Small intestine (tissue), 7 donors: ENCODE measurements at regions not wholly inside any gene's neighbourhood (a gene's known extent, or its start where the extent isn't known, plus 50 kb on each side); places are given as distances from the start of the nearest gene placed in this dataset.
"Not testable (repeated sequence)": the region's sequence is repeated elsewhere in the genome, so short reads cannot be mapped to it uniquely, and the experiment has no call there.

Experiments
- DNase-seq, 2 donors: peaks; one replicate each; pipeline versions ENCODE4 v3.0.0 to v3.0.0-alpha.2; 2013
- FAIRE-seq: peaks from 2 replicates; lab custom pipeline; 2012; peaks lifted over from hg19 to GRCh38; lab: Jason Lieb, UNC
- H3K27ac ChIP-seq, 3 donors: one replicate each; pipeline ENCODE4 v1.5.1; 2013; ENCODE audit warnings: low read length in 2 of 3, mild to moderate bottlenecking in 2 of 3, control low read depth in 1 of 3, inconsistent platforms in 1 of 3, low read depth in 1 of 3, moderate library complexity in 1 of 3
- H3K27me3 ChIP-seq, 3 donors: one replicate each; pipeline ENCODE4 v1.6.1; 2013; ENCODE audit warnings: low read length in 3 of 3, inconsistent platforms in 1 of 3; ENCODE audit not compliant: control insufficient read depth in 3 of 3, insufficient read depth in 3 of 3
- H3K36me3 ChIP-seq, 3 donors: one replicate each; pipeline ENCODE4 v1.6.1; 2013; ENCODE audit warnings: low read length in 3 of 3, inconsistent platforms in 1 of 3, low read depth in 1 of 3, mild to moderate bottlenecking in 1 of 3, moderate library complexity in 1 of 3; ENCODE audit not compliant: control insufficient read depth in 3 of 3, insufficient read depth in 2 of 3
- H3K4me1 ChIP-seq, 3 donors: one replicate each; pipeline ENCODE4 v1.6.1; 2013; ENCODE audit warnings: low read length in 2 of 3, inconsistent platforms in 1 of 3, low read depth in 1 of 3, mild to moderate bottlenecking in 1 of 3, moderate library complexity in 1 of 3; ENCODE audit not compliant: control insufficient read depth in 3 of 3, insufficient read depth in 2 of 3
- H3K4me3 ChIP-seq, 3 donors: one replicate each; pipeline ENCODE4 v1.5.1; 2013; ENCODE audit warnings: low read length in 3 of 3, control low read depth in 1 of 3, inconsistent platforms in 1 of 3, low read depth in 1 of 3, mild to moderate bottlenecking in 1 of 3, moderate library complexity in 1 of 3
- H3K9me3 ChIP-seq, 2 donors: one replicate each; pipeline ENCODE4 v1.6.1; 2013; ENCODE audit warnings: low read depth in 1 of 2, low read length in 1 of 2; ENCODE audit not compliant: control insufficient read depth in 2 of 2, insufficient read depth in 1 of 2
- WGBS, 3 donors: extraction: QIAGEN DNeasy Blood & Tissue Kit; methylation state at CpG; one replicate each; pipeline ENCODE4 v1.1.7; 2013; 5-methylcytosine and 5-hydroxymethylcytosine counted together
- donor health status: healthy with polysubstance abuse.
- donor health status: control.
- donor health status: control.
- donor health status: Bipolar disorder and iron deficiency.
- donor health status: healthy.

DNA sequence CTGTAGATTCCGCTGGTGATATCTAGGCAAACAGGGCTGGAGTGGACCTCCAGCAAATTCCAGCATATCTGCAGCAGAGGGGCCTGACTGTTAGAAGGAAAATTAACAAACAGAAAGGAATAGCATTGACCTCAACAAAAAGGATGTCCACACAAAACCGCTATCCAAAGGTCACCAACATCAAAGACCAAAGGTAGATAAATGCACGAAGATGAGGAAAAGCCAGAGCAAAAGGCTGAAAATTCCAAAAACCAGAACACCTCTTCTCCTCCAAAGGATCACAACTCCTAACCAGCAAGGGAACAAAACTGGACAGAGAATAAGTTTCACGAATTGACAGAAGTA is 134.8 kb upstream of the HS3ST4 start:
- not testable (repeated sequence) for H3K27me3 ChIP-seq, FAIRE-seq, H3K27ac ChIP-seq, DNase-seq, H3K4me1 ChIP-seq, H3K4me3 ChIP-seq, H3K9me3 ChIP-seq, H3K36me3 ChIP-seq
- 69 to 83% (median 72%) methylated on average over 4 of the region's 4 CpGs for WGBS, 3 donors

DNA sequence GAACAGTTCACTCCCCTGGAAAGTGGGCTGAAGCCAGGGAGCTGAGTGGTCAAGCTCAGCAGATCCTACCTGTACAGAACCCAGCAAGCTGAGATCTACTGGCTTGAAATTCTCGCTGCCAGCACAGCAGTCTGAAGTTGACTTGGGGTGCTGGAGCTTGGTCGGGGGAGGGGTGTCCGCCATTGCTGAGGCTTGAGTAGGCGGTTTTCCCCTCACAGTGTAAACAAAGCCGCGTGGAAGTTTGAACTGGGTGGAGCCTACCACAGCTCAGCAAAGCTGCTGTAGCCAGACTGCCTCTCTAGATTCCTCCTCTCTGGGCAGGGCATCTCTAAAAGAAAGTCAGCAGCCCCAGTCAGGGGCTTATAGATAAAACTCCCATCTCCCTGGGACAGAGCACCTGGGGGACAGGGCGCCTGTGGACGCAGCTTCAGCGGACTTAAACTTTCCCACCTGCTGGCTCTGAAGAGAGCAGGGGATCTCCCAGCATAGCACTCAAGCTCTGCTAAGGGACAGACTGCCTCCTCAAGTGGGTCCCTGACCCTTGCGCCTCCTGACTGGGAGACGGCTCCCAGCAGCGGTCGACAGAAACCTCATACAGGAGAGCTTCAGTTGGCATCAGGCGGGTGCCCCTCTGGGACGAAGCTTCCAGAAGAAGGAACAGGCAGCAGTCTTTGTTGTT is 135.3 kb upstream of the HS3ST4 start:
- not testable (repeated sequence) for DNase-seq, H3K9me3 ChIP-seq, H3K36me3 ChIP-seq, FAIRE-seq, H3K27ac ChIP-seq, H3K4me3 ChIP-seq, H3K4me1 ChIP-seq, H3K27me3 ChIP-seq
- 65 to 78% (median 77%) methylated on average over 15 of the region's 15 CpGs for WGBS, 3 donors

DNA sequence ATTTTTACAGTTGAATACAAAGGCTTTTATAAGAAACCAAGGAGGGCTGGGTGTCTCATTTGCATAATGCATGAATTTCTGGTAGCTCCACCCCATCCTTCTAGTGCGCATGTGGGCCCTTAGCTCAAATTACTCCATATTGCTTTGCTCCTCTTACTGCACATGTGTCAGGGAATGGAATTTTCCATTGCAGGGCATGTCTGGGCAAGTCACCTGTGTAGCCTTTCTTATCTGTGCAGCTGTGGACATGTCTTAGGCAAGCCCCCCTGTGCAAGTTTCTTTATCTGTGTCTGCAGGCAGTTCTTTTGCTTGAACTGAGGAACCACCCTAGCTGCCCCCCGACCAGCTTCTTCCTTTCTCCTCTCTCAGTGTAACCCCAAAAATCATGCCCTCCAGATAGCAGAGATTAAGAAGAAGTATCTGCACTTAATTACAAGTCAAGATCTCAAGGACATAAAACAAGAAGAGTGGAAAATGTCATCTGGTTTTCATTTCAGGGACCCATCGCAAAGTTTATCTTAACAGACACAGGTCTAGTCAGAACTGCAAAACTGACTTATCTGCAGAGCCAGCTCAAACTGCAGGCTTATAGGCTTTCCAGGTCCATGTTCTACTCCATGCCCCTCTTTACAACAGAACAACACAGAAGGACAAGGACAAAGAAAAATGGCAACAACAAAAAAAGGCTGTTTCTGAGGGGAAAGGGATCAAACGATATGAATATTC is 137.9 kb upstream of the HS3ST4 start:
- Histone ChIP-seq H3K27ac (no peak overlapping the region), H3K36me3 (no peaks in the 10 kb centered on the region), H3K9me3 (no peaks in the 10 kb centered on the region), H3K4me1 (no peaks in the 10 kb centered on the region), H3K4me3 (no peak overlapping the region), H3K27me3 (no peaks in the 10 kb centered on the region)
- 76 to 88% (median 82%) methylated on average over 4 of the region's 4 CpGs for WGBS, 3 donors
- DNase-seq (no peak), FAIRE-seq (no peak)

DNA sequence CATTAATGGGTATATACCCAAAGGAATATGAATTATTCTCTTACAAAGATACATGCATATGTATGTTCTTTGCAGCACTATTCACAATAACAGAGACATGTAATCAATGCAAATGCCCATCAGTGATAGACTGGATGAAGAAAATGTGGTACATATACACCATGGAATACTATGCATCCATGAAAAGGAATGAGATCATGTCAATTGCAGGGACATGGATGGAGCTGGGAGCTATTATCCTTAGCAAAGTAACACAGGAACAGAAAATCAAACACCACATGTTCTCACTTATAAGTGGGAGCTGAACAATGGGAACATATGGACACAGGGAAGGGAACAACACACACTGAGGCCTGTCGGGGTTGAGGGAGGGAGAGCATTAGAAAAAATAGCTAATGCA is 141.1 kb upstream of the HS3ST4 start:
- WGBS, 3 donors = 91 to 100% (median 93%) methylated on average over 1 of the region's 1 CpG
- Histone ChIP-seq H3K4me3 (no peak overlapping the region), H3K4me1 (no peaks in the 10 kb centered on the region), H3K27ac (no peak overlapping the region), H3K36me3 (no peaks in the 10 kb centered on the region), H3K9me3 (no peaks in the 10 kb centered on the region), H3K27me3 (no peaks in the 10 kb centered on the region)
- no peak for DNase-seq
- no peak for FAIRE-seq

DNA sequence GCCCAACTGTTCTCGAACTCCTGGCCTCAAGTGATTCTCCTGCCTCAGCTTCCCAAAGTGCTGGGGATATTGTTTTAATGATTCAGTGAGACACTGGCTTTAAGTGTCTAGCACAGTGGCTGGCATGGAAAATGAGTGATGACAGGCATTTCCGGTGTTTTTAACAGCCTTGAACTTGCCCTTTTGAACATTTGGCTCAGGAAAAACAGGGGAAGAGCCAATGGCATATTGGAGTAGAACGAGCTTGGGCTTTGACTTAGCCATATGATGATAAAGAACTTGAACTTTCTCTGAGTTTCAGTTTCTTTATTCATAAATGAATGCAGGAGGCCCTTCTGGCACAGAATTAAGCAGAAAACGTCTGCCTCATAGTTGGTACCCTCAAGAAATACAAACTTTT is 145.0 kb upstream of the HS3ST4 start:
- H3K27ac ChIP-seq = no peak overlapping the region
- H3K4me3 ChIP-seq = no peak overlapping the region
- no peak for FAIRE-seq
- H3K27me3 ChIP-seq = no peaks in the 10 kb centered on the region
- H3K9me3 ChIP-seq = no peaks in the 10 kb centered on the region
- H3K36me3 ChIP-seq = no peaks in the 10 kb centered on the region
- no peak for DNase-seq
- WGBS, 3 donors = 25 to 41% (median 27%) methylated on average over 4 of the region's 4 CpGs
- H3K4me1 ChIP-seq = no peaks in the 10 kb centered on the region

DNA sequence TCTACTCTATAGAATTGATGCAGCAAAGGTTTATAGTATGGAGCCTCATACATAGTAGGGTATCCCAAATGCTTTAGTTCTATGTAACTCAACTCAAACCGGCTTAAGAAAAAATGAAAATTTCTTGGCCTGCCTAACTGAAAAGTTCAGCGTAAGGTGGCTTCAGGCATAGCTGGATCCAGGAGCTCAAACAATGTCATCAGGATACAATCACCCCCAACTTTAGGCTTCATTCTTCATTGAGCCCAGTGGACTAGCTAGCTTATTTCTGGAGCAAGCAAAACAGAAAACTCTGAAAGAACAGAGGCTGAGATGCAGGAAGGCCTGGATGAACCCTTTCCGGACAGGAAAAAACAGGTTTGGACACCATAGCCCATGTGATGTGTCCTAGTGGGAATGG is 147.5 kb upstream of the HS3ST4 start:
- 64 to 94% (median 68%) methylated on average over 3 of the region's 3 CpGs for WGBS, 3 donors
- H3K27me3 ChIP-seq = no peaks in the 10 kb centered on the region
- no peaks in the 10 kb centered on the region for H3K4me1 ChIP-seq
- DNase-seq (no peak), FAIRE-seq (no peak)
- no peaks in the 10 kb centered on the region for H3K36me3 ChIP-seq
- H3K27ac ChIP-seq = no peak overlapping the region
- no peaks in the 10 kb centered on the region for H3K9me3 ChIP-seq
- no peak overlapping the region for H3K4me3 ChIP-seq

DNA sequence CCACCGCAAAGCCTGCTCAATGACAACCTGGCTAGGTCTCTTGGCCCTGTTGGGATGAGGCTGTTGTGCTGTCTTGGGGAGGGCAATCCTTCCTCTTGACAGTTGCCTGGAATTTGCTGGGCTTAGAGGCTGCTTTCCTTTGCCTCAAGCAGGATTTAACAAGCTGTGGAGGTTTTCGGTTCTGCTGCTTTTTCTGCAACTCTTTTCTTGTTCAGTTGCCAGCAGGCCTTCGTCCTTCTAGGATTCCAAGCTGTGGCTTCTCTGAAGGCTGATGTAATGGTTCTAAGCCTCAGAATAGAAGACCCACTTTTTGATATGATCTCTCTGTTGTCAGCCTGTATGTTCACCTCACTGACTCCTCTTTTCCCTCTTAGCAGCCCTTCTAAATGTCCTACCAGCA is 149.5 kb upstream of the HS3ST4 start:
- H3K27me3 ChIP-seq = no peaks in the 10 kb centered on the region
- H3K9me3 ChIP-seq = no peaks in the 10 kb centered on the region
- 76 to 81% (median 80%) methylated on average over 3 of the region's 3 CpGs for WGBS, 3 donors
- no peaks in the 10 kb centered on the region for H3K4me1 ChIP-seq
- H3K27ac ChIP-seq = no peak overlapping the region
- no peak overlapping the region for H3K4me3 ChIP-seq
- FAIRE-seq = no peak
- DNase-seq = no peak
- H3K36me3 ChIP-seq = no peaks in the 10 kb centered on the region

DNA sequence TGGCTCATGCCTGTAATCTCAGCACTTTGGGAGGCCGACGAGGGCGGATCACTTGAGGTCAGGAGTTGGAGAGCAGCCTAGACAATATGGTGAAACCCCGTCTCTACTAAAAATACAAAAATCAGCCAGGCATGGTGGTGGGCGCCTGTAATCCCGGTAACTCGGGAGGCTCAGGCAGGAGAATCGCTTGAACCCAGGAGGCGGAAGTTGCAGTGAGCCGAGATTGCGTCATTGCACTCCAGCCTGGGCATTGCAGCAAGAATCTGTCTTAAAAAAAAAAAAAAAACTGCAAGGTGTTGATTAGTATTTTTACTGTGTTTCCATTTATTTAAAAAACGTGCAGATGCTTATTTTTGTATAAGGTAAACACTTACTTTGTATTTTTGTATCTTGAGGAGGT is 152.0 kb upstream of the HS3ST4 start:
- FAIRE-seq = not testable (repeated sequence)

More for the DNA sequence above, 152.0 kb upstream of the HS3ST4 start:
- not testable (repeated sequence) for H3K27ac ChIP-seq, DNase-seq, H3K4me3 ChIP-seq, H3K9me3 ChIP-seq, H3K36me3 ChIP-seq, H3K4me1 ChIP-seq, H3K27me3 ChIP-seq
- 85 to 88% (median 86%) methylated on average over 12 of the region's 12 CpGs for WGBS, 3 donors
